GM12878 (cell line): ENCODE measurements at regions not wholly inside any gene's neighbourhood (a gene's known extent, or its start where the extent isn't known, plus 50 kb on each side); places are given as distances from the start of the nearest gene placed in this dataset.

Experiments used
- ATAC-seq: fragments of 200-7000 bp; cut with Tn5 transposase; 3 replicates; pipeline ENCODE4 v1.9.1; 2020; ENCODE audit warnings: mild to moderate bottlenecking, moderate library complexity
- BruUV-seq: library from RNA; stranded (reverse); fragments of 400-500 nt; replicated peaks from 2 replicates; lab custom pipeline; 2021; lab: Mats Ljungman, UMichigan
- CTCF ChIA-PET: fragments of 300-600 bp; sonication (Branson Sonifier 250); formaldehyde crosslinking; extraction: SDS; loops from one replicate; lab custom pipeline; 2021; ENCODE audit warnings: inconsistent platforms; lab: Yijun Ruan, JAX
- POLR2A ChIA-PET: fragments of 350-600 bp; formaldehyde crosslinking; extraction: SDS; loops from one replicate; lab custom pipeline; 2021; ENCODE audit warnings: inconsistent platforms; lab: Charles Lee
- RAD21 ChIA-PET: fragments of 300-600 bp; sonication (Branson Sonifier 250); formaldehyde crosslinking; loops from one replicate; lab custom pipeline; 2023; ENCODE audit warnings: antibody characterized with exemption; ENCODE audit not compliant: unreplicated experiment; lab: Charles Lee
- SMC1A ChIA-PET: fragments of 300-600 bp; sonication (Branson Sonifier 250); formaldehyde crosslinking; loops from one replicate; lab custom pipeline; 2023; ENCODE audit not compliant: unreplicated experiment, uncharacterized antibody; lab: Charles Lee
- DNase-seq: peaks from one replicate; pipeline ENCODE4 v3.0.0-alpha.2; 2011; ENCODE audit warnings: low read depth, low spot score
- FAIRE-seq: peaks from 3 replicates; lab custom pipeline; 2011; peaks lifted over from hg19 to GRCh38; lab: Jason Lieb, UNC
- H2AFZ ChIP-seq: 2 replicates; pipeline ENCODE4 v1.6.0; 2011; ENCODE audit warnings: low read depth, low read length, control low read depth; ENCODE audit not compliant: control insufficient read depth
- H3K27ac ChIP-seq: 2 replicates; pipeline ENCODE4 v1.5.1; 2011; ENCODE audit warnings: control low read depth; ENCODE audit not compliant: control insufficient read depth, insufficient read depth
- H3K27me3 ChIP-seq, 2 experiments: replicated peaks in 1 of 2; 2 replicates each; pipeline versions ENCODE4 v1.6.0 to v1.6.1; 2011; ENCODE audit warnings: low read length in 1 of 2; ENCODE audit not compliant: control insufficient read depth in 2 of 2, insufficient read depth in 2 of 2
- H3K36me3 ChIP-seq, 2 experiments: 2 replicates each; pipeline ENCODE4 v1.5.1; 2011; ENCODE audit warnings: low read length in 1 of 2; ENCODE audit not compliant: control insufficient read depth in 2 of 2, insufficient read depth in 2 of 2
- H3K4me1 ChIP-seq: 2 replicates; pipeline ENCODE4 v1.6.1; 2011; ENCODE audit warnings: mild to moderate bottlenecking, low read length, moderate library complexity, mixed read lengths; ENCODE audit not compliant: control insufficient read depth, insufficient read depth
- H3K4me2 ChIP-seq: 2 replicates; pipeline ENCODE4 v1.6.0; 2011; ENCODE audit warnings: control low read depth; ENCODE audit not compliant: control insufficient read depth, insufficient read depth
- H3K4me3 ChIP-seq: fragments of 200-600 bp; sonication (generic); 2 replicates; pipeline ENCODE4 v1.5.1; 2016
- H3K79me2 ChIP-seq: 2 replicates; pipeline ENCODE4 v1.6.0; 2011; ENCODE audit warnings: low read length; ENCODE audit not compliant: control insufficient read depth, insufficient read depth
- H3K9ac ChIP-seq: 2 replicates; pipeline ENCODE4 v1.8.0; 2011; ENCODE audit warnings: low read length, control low read depth, mixed read lengths; ENCODE audit not compliant: control insufficient read depth, insufficient read depth
- H3K9me3 ChIP-seq: replicated peaks from 3 replicates; pipeline ENCODE4 v1.5.1; 2011; ENCODE audit warnings: mild to moderate bottlenecking, low read length; ENCODE audit not compliant: control insufficient read depth, insufficient read depth
- H4K20me1 ChIP-seq: 2 replicates; pipeline ENCODE4 v1.6.0; 2011; ENCODE audit not compliant: control insufficient read depth, insufficient read depth
- ASH2L ChIP-seq: fragments of 300-600, 200-600 bp; sonication (generic); IDR thresholded peaks from 2 replicates; pipeline ENCODE4 v1.6.1; 2017; ENCODE audit warnings: low read depth, mild to moderate bottlenecking, borderline replicate concordance
- DPF2 ChIP-seq: fragments of 450-650 bp; IDR thresholded peaks from 2 replicates; pipeline ENCODE4 v1.6.1; 2017; ENCODE audit warnings: mild to moderate bottlenecking
- E2F4 ChIP-seq: IDR thresholded peaks from 2 replicates; pipeline ENCODE4 v1.6.1; 2012; ENCODE audit warnings: low read depth, low read length, improper control_type of control experiment
- HDAC2 ChIP-seq: fragments of 200-600 bp; sonication (generic); IDR thresholded peaks from 2 replicates; pipeline ENCODE4 v1.6.1; 2017
- NFXL1 ChIP-seq: fragments of 450-650 bp; IDR thresholded peaks from 2 replicates; pipeline ENCODE4 v1.6.1; 2017; ENCODE audit warnings: antibody characterized with exemption, mild to moderate bottlenecking, borderline replicate concordance
- NKRF ChIP-seq: fragments of 450-650 bp; conservative IDR thresholded peaks from 2 replicates; pipeline ENCODE4 v1.6.1; 2017; ENCODE audit warnings: mild to moderate bottlenecking, moderate library complexity
- NRF1 ChIP-seq: conservative IDR thresholded peaks from 2 replicates; pipeline ENCODE4 v1.6.1; 2011; ENCODE audit warnings: mild to moderate bottlenecking, low read depth, low read length, improper control_type of control experiment
- WGBS: methylation state at CpG from one replicate; pipeline ENCODE4 v1.1.6; 2016; ENCODE audit warnings: low lambda C conversion rate; ENCODE audit not compliant: insufficient replicate concordance, insufficient coverage; ENCODE audit errors: missing lambda C conversion rate; 5-methylcytosine and 5-hydroxymethylcytosine counted together
- in situ Hi-C: fragments of 300-500 bp; cut with MboI; formaldehyde crosslinking; loops from 9 replicates; pipeline ENCODE4 v1.14.3; 2018; ENCODE audit warnings: mixed read lengths
- intact Hi-C: fragments of 100-400 bp; cut with micrococcal nuclease; formaldehyde crosslinking; loops from one replicate; pipeline ENCODE4 v1.14.2; 2022; ENCODE audit not compliant: unreplicated experiment

GRCh38 chr13:47017476-47017875 lies 120.6 kb upstream of the HTR2A start:
- CTCF ChIA-PET: no interaction called here
- TF ChIP-seq NFXL1 (no peak), NRF1 (no peak), ASH2L (no peak), DPF2 (no peak), HDAC2 (no peak), NKRF (no peak), E2F4 (no peak)
- POLR2A ChIA-PET: no interaction called here
- Histone ChIP-seq H3K36me3 (no peaks in the 10 kb centered on the region), H3K27ac (no peak overlapping the region), H3K9ac (no peak overlapping the region), H2AFZ (no peak overlapping the region), H3K79me2 (no peaks in the 10 kb centered on the region), H3K4me1 (no peaks in the 10 kb centered on the region), H3K4me3 (no peak overlapping the region), H4K20me1 (no peaks in the 10 kb centered on the region), H3K9me3 (no peaks in the 10 kb centered on the region; the same call in 1 of the 3 replicates), H3K27me3 (no peaks in the 10 kb centered on the region), H3K4me2 (no peak overlapping the region)
- RAD21 ChIA-PET: no interaction called here
- 5% methylated on average over 1 of the region's 1 CpG for WGBS
- BruUV-seq: no TSS peak
- FAIRE-seq (no peak), DNase-seq (no peak), ATAC-seq (no peak)
- intact Hi-C loops (no loop called here), in situ Hi-C loops (no loop called here)
- SMC1A ChIA-PET: no interaction called here
